ENCODE measurements at regions not wholly inside any gene's neighbourhood (a gene's known extent, or its start where the extent isn't known, plus 50 kb on each side); places are given as distances from the start of the nearest gene placed in this dataset.

DNA sequence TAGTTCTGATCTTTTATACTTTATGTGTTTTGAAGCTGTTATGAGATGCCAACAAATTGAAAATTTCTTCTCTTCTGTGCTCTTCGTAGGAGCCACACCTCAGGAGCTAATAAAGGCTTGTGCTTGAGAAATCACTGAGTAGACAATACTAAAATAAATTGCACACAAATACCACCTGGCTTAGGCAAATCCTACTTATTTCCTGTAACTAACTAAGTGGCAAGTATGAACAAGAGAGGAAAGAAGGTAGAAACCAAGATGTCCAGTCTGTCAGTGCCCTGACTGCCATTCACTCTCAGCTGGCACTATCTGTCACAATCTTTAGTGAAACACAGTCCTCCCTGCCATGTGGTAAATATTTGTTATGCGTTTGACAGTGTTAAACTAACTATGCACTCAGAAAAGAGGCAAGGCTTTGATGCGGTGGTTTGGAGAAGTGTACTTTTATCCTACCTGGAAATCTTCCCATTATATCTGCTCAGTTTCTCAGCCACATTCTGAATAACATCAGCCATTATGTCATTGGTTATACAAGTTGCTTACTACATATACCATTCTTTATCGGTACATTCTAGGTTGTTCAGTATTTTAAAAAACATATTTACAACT lies 293.4 kb upstream of the VWC2 start:
- TF ChIP-seq, protein P1, sequence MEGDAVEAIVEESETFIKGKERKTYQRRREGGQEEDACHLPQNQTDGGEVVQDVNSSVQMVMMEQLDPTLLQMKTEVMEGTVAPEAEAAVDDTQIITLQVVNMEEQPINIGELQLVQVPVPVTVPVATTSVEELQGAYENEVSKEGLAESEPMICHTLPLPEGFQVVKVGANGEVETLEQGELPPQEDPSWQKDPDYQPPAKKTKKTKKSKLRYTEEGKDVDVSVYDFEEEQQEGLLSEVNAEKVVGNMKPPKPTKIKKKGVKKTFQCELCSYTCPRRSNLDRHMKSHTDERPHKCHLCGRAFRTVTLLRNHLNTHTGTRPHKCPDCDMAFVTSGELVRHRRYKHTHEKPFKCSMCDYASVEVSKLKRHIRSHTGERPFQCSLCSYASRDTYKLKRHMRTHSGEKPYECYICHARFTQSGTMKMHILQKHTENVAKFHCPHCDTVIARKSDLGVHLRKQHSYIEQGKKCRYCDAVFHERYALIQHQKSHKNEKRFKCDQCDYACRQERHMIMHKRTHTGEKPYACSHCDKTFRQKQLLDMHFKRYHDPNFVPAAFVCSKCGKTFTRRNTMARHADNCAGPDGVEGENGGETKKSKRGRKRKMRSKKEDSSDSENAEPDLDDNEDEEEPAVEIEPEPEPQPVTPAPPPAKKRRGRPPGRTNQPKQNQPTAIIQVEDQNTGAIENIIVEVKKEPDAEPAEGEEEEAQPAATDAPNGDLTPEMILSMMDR (IDR thresholded peaks at IDR 0.05), result no peak
- TF ChIP-seq POLR2A (IDR thresholded peaks at IDR 0.05), result no peak
- TF ChIP-seq EP300 (IDR thresholded peaks at IDR 0.05), result no peak
